WTC11 (cell line): ENCODE measurements at regions not wholly inside any gene's neighbourhood (a gene's known extent, or its start where the extent isn't known, plus 50 kb on each side); places are given as distances from the start of the nearest gene placed in this dataset.

Experiments
- ATAC-seq: fragments of 200-7000 bp; cut with Tn5 transposase; 2 replicates; pipeline ENCODE4 v1.10.0; 2021; ENCODE audit warnings: mild to moderate bottlenecking, moderate library complexity
- CTCF ChIA-PET: fragments of 300-600 bp; sonication (Branson Sonifier 250); formaldehyde crosslinking; loops from one replicate; lab custom pipeline; 2021; ENCODE audit warnings: antibody characterized with exemption; lab: Charles Lee
- POLR2A ChIA-PET: fragments of 350-600 bp; sonication (Branson Sonifier 250); formaldehyde crosslinking; loops from one replicate; lab custom pipeline; 2021; ENCODE audit warnings: antibody characterized with exemption; lab: Charles Lee
- DNase-seq: peaks from one replicate; pipeline ENCODE4 v3.0.0; 2021; ENCODE audit warnings: low spot score
- H3K27ac Mint-ChIP-seq: 2 replicates; pipeline ENCODE4 v1.8.0; 2021; ENCODE audit warnings: mixed read lengths
- H3K27me3 Mint-ChIP-seq: 2 replicates; pipeline ENCODE4 v1.8.0; 2021; ENCODE audit warnings: low read depth, mild to moderate bottlenecking, moderate library complexity, mixed read lengths
- H3K36me3 Mint-ChIP-seq: 2 replicates; pipeline ENCODE4 v1.8.0; 2021; ENCODE audit warnings: mixed read lengths
- H3K4me1 Mint-ChIP-seq: 2 replicates; pipeline ENCODE4 v1.8.0; 2022; ENCODE audit warnings: mixed read lengths
- H3K4me3 Mint-ChIP-seq: 2 replicates; pipeline ENCODE4 v1.8.0; 2021; ENCODE audit warnings: mild to moderate bottlenecking, moderate library complexity, mixed read lengths
- H3K9me3 Mint-ChIP-seq: 2 replicates; pipeline ENCODE4 v1.8.0; 2021; ENCODE audit warnings: mixed read lengths
- ATF3 ChIP-seq: sonication (generic); formaldehyde crosslinking; conservative IDR thresholded peaks from 2 replicates; pipeline ENCODE4 v1.8.1; 2022; ENCODE audit warnings: mild to moderate bottlenecking, missing genetic modification reagents
- CTCF ChIP-seq: fragments of 200-600 bp; IDR thresholded peaks from 2 replicates; pipeline ENCODE4 v1.8.0; 2022; ENCODE audit warnings: antibody characterized with exemption
- E2F5 ChIP-seq: sonication (generic); formaldehyde crosslinking; IDR thresholded peaks from 2 replicates; pipeline ENCODE4 v1.8.1; 2022; ENCODE audit warnings: mild to moderate bottlenecking, moderate library complexity, missing genetic modification reagents
- ETV6 ChIP-seq: sonication (generic); formaldehyde crosslinking; IDR thresholded peaks from 2 replicates; pipeline ENCODE4 v1.8.1; 2022; ENCODE audit warnings: mild to moderate bottlenecking, missing genetic modification reagents
- GRHL2 ChIP-seq: fragments of 250-450 bp; sonication (Bioruptor Pico); IDR thresholded peaks from 2 replicates; pipeline ENCODE4 v1.8.0; 2022; ENCODE audit warnings: mild to moderate bottlenecking, moderate library complexity; ENCODE audit not compliant: insufficient replicate concordance, severe bottlenecking
- IRF2 ChIP-seq: sonication (generic); formaldehyde crosslinking; IDR thresholded peaks from 2 replicates; pipeline ENCODE4 v1.8.0; 2022; ENCODE audit warnings: low read depth, missing genetic modification reagents, borderline replicate concordance
- JUN ChIP-seq: sonication (generic); formaldehyde crosslinking; IDR thresholded peaks from 2 replicates; pipeline ENCODE4 v1.8.0; 2023; ENCODE audit warnings: mild to moderate bottlenecking, missing genetic modification reagents
- KAT7 ChIP-seq: sonication (generic); formaldehyde crosslinking; IDR thresholded peaks from 2 replicates; pipeline ENCODE4 v1.8.1; 2023; ENCODE audit warnings: missing genetic modification reagents, mild to moderate bottlenecking, borderline replicate concordance
- MLX ChIP-seq: sonication (generic); formaldehyde crosslinking; IDR thresholded peaks from 2 replicates; pipeline ENCODE4 v1.8.1; 2023; ENCODE audit warnings: mild to moderate bottlenecking, missing genetic modification reagents, moderate library complexity
- NFYB ChIP-seq: sonication (generic); formaldehyde crosslinking; conservative IDR thresholded peaks from 2 replicates; pipeline ENCODE4 v1.8.0; 2022; ENCODE audit warnings: low read depth, missing genetic modification reagents
- RELA ChIP-seq: sonication (generic); formaldehyde crosslinking; IDR thresholded peaks from 2 replicates; pipeline ENCODE4 v1.8.1; 2022; ENCODE audit warnings: missing genetic modification reagents, mild to moderate bottlenecking, borderline replicate concordance
- RORB ChIP-seq: fragments of 250-450 bp; sonication (Bioruptor Pico); IDR thresholded peaks from 2 replicates; pipeline ENCODE4 v1.9.0; 2021; ENCODE audit warnings: mild to moderate bottlenecking
- STAT6 ChIP-seq: sonication (generic); formaldehyde crosslinking; conservative IDR thresholded peaks from 2 replicates; pipeline ENCODE4 v1.8.1; 2023; ENCODE audit warnings: mild to moderate bottlenecking, low read depth, missing genetic modification reagents, moderate library complexity
- TEAD1 ChIP-seq: sonication (generic); formaldehyde crosslinking; IDR thresholded peaks from 2 replicates; pipeline ENCODE4 v1.8.0; 2022; ENCODE audit warnings: mild to moderate bottlenecking, missing genetic modification reagents
- ZBTB21 ChIP-seq: sonication (generic); formaldehyde crosslinking; IDR thresholded peaks from 2 replicates; pipeline ENCODE4 v1.8.1; 2023; ENCODE audit warnings: mild to moderate bottlenecking, missing genetic modification reagents, borderline replicate concordance
- ZNF425 ChIP-seq: fragments of 250-450 bp; sonication (Bioruptor Pico); conservative IDR thresholded peaks from 2 replicates; pipeline ENCODE4 v1.9.0; 2021; ENCODE audit warnings: mild to moderate bottlenecking
- ZNF671 ChIP-seq: fragments of 250-450 bp; sonication (Bioruptor Pico); IDR thresholded peaks from 2 replicates; pipeline ENCODE4 v1.8.0; 2021; ENCODE audit warnings: mild to moderate bottlenecking

- Mint-ChIP-seq H3K4me1 (no peaks in the 10 kb centered on the region), H3K27me3 (no peaks in the 10 kb centered on the region), H3K4me3 (no peak overlapping the region), H3K36me3 (no peaks in the 10 kb centered on the region), H3K9me3 (peaks cover 9% of the 10 kb centered on the region), H3K27ac (no peak overlapping the region)
- ATAC-seq, result no peak
- ChIA-PET CTCF (no interaction called here), POLR2A (no interaction called here)
- TF ChIP-seq TEAD1 (CRISPR knock-in tag), result no peak
- DNase-seq, result no peak
Measured at GRCh38 chr2:122216901-122217300, 461.4 kb downstream of the TSN start.

- H3K36me3 Mint-ChIP-seq, result no peaks in the 10 kb centered on the region
- ChIA-PET POLR2A (no interaction called here), CTCF (no interaction called here)
- no peaks in the 10 kb centered on the region for H3K4me1 Mint-ChIP-seq
- peaks cover 9% of the 10 kb centered on the region for H3K9me3 Mint-ChIP-seq
- no peak for TF ChIP-seq RELA (CRISPR knock-in tag)
- no peak for TF ChIP-seq ATF3 (CRISPR knock-in tag)
- TF ChIP-seq STAT6 (CRISPR knock-in tag), result no peak
- TF ChIP-seq IRF2 (CRISPR knock-in tag), result no peak
- TF ChIP-seq ZNF425 (CRISPR knock-in tag), result no peak
- TF ChIP-seq NFYB (CRISPR knock-in tag), result no peak
- no peak for TF ChIP-seq TEAD1 (CRISPR knock-in tag)
- no peak for TF ChIP-seq GRHL2 (CRISPR knock-in tag)
- TF ChIP-seq ZBTB21 (CRISPR knock-in tag), result no peak
- TF ChIP-seq ZNF671, result no peak
- no peak for TF ChIP-seq MLX (CRISPR knock-in tag)
- no peak for TF ChIP-seq JUN (CRISPR knock-in tag)
- TF ChIP-seq E2F5 (CRISPR knock-in tag), result no peak
- TF ChIP-seq ETV6 (CRISPR knock-in tag), result no peak
- no peak for TF ChIP-seq CTCF
- TF ChIP-seq KAT7 (CRISPR knock-in tag), result no peak
- no peak for TF ChIP-seq RORB (CRISPR knock-in tag)
- no peak for ATAC-seq
- H3K4me3 Mint-ChIP-seq, result no peak overlapping the region
- no peak for DNase-seq
- no peaks in the 10 kb centered on the region for H3K27me3 Mint-ChIP-seq
- no peak overlapping the region for H3K27ac Mint-ChIP-seq
Measured at GRCh38 chr2:122218596-122218995, 463.1 kb downstream of the TSN start.
